Esophagus squamous epithelium (tissue), 4 donors: ENCODE measurements at regions not wholly inside any gene's neighbourhood (a gene's known extent, or its start where the extent isn't known, plus 50 kb on each side); places are given as distances from the start of the nearest gene placed in this dataset.

Experiments used
- CTCF ChIP-seq, 6 experiments: fragments of 450-650 bp in 4 of 6; fragments of 200-600 bp in 2 of 6; sonication (generic) in 2 of 6; IDR thresholded peaks; one replicate each; pipeline ENCODE4 v1.5.1; 2016 to 2019; ENCODE audit warnings: antibody characterized with exemption in 6 of 6, mild to moderate bottlenecking in 4 of 6, moderate library complexity in 4 of 6
- POLR2A ChIP-seq, 4 donors: fragments of 450-650 bp; IDR thresholded peaks; one replicate each; pipeline ENCODE4 v1.6.1; 2017; ENCODE audit warnings: antibody characterized with exemption in 4 of 4, mild to moderate bottlenecking in 4 of 4, moderate library complexity in 3 of 4

GRCh38 chr7:119320316-119320715 lies 952.7 kb upstream of the KCND2 start:
- TF ChIP-seq CTCF (IDR thresholded peaks at IDR 0.05) (no peak), POLR2A (IDR thresholded peaks at IDR 0.05) (no peak)
